Tibial nerve (tissue), 3 donors: ENCODE measurements at regions not wholly inside any gene's neighbourhood (a gene's known extent, or its start where the extent isn't known, plus 50 kb on each side); places are given as distances from the start of the nearest gene placed in this dataset.

ENCODE experiments used
- POLR2A ChIP-seq, 2 donors: fragments of 450-650 bp; IDR thresholded peaks; one replicate each; pipeline ENCODE4 v1.6.1; 2017; ENCODE audit warnings: antibody characterized with exemption in 2 of 2, mild to moderate bottlenecking in 2 of 2, moderate library complexity in 2 of 2
- TF ChIP-seq, protein P1 (sequence below), 5 experiments: fragments of 200-600 bp in 3 of 5; fragments of 450-650 bp in 2 of 5; sonication (generic) in 3 of 5; IDR thresholded peaks; one replicate each; pipeline ENCODE4 v1.5.1; 2016 to 2019; ENCODE audit warnings: antibody characterized with exemption in 5 of 5, mild to moderate bottlenecking in 3 of 5, moderate library complexity in 2 of 5

GRCh38 chr5:145449794-145450193 is 385.3 kb downstream of the PRELID2 start:
- TF ChIP-seq, protein P1, sequence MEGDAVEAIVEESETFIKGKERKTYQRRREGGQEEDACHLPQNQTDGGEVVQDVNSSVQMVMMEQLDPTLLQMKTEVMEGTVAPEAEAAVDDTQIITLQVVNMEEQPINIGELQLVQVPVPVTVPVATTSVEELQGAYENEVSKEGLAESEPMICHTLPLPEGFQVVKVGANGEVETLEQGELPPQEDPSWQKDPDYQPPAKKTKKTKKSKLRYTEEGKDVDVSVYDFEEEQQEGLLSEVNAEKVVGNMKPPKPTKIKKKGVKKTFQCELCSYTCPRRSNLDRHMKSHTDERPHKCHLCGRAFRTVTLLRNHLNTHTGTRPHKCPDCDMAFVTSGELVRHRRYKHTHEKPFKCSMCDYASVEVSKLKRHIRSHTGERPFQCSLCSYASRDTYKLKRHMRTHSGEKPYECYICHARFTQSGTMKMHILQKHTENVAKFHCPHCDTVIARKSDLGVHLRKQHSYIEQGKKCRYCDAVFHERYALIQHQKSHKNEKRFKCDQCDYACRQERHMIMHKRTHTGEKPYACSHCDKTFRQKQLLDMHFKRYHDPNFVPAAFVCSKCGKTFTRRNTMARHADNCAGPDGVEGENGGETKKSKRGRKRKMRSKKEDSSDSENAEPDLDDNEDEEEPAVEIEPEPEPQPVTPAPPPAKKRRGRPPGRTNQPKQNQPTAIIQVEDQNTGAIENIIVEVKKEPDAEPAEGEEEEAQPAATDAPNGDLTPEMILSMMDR (IDR thresholded peaks at IDR 0.05), result no peak
- no peak for TF ChIP-seq POLR2A (IDR thresholded peaks at IDR 0.05)
